Iris pigment epithelial cell (primary cell): ENCODE measurements at regions not wholly inside any gene's neighbourhood (a gene's known extent, or its start where the extent isn't known, plus 50 kb on each side); places are given as distances from the start of the nearest gene placed in this dataset.

Experiments used
- DNase-seq: peaks from one replicate; pipeline ENCODE4 v3.0.0-alpha.2; 2011; ENCODE audit warnings: low read depth

DNA sequence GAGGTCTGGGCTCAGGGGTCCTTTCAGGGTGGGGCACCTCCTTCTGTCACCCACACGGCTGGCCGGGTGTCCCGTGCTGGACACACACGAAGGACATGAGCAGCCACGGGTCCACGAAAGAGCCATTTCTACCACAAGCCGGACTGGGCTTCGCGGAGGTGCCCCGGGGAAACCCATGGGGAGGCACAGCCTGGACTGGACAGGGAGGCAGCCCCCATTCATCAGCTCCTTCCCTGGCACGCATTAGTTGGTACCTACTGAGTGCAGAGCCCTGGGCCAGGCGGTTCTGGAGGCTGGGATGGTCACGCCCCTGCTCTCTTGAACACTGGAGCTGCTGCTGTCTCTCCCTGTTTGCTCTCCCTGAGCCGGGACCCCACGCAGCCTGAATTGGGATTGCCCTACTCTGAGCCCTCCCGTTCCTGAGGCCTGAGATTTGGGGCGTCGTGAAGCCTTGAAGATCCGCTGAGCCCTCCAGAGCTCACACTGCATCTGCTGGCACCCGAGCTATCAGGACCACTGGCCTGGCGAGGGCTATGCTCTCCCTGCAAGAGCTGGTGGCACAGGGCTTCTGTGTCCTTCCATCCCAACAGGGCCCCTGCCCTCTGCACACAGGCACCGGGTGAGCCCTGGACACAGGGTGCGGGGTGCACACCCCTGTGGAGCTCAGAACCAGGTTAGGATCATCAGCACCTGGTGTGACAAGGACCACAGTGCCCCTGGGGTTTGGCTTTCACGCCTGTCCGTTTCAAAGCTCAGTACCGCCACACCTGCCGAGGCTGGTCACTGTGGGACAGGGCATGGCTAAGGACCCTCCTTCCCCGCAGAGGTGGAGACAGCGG, 84.6 kb downstream of the MYEOV start:
- no peak for DNase-seq

DNA sequence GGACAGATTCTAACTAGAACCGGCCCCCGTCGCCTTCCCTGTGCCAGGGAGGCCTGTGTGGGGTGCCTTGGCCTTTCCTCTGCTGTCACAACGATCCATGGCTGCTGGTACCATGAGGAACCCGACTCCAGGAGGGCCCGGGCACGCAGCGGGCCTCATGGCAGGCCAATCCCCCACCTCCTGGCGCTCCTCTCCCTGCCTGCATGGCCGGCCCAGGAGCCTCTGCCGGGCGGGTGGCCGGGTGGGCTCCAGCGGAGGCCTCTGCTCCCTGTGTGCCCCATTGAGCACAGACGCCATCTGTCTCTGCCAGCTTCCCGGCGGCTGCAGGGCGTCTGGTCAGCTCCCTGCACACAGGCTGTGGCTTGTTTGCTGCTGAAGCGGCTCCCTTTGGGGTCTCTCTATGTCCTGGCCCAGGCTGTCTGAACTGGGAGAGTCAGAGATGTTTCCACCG, 86.5 kb downstream of the MYEOV start:
- DNase-seq = no peak

DNA sequence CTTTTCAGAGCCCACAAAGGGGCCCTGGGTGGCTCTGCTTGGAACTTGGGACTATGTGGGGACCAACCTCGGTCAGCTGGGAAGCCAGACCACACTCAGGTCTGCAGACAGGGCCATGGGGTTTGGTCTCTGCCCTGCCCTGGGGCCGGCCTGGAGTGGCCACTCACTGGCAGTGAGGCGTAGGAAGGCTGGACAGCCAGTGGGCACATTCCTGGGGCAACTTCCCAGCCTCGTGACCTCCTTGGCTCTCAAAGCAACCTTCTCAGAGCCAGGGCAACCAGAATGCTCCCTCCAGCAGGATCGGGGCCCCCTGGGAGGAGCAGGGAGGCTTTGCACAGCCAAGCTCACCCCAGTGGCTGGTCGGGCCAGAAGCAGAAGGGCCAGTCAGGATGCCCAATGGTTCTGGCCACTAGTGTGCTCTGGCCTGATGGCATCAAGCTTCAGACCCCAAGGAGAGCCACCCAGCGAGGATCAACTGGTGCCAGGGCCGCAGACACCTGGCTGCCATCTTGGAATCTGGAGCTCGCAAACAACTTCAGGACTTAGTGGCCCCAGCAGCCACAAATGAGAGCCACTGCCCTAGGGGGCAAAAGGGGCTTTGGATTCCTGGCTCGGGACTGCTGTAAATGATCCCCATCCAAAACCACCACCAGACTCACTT, 87.1 kb downstream of the MYEOV start:
- DNase-seq = no peak

GRCh38 chr11:69381681-69382130, 87.8 kb downstream of the MYEOV start:
- DNase-seq = no peak

GRCh38 chr11:69382131-69383128, 88.5 kb downstream of the MYEOV start:
- peak; percentile 35 for DNase-seq

- no peak for DNase-seq
Measured at GRCh38 chr11:69383372-69384250, 89.7 kb downstream of the MYEOV start.

DNA sequence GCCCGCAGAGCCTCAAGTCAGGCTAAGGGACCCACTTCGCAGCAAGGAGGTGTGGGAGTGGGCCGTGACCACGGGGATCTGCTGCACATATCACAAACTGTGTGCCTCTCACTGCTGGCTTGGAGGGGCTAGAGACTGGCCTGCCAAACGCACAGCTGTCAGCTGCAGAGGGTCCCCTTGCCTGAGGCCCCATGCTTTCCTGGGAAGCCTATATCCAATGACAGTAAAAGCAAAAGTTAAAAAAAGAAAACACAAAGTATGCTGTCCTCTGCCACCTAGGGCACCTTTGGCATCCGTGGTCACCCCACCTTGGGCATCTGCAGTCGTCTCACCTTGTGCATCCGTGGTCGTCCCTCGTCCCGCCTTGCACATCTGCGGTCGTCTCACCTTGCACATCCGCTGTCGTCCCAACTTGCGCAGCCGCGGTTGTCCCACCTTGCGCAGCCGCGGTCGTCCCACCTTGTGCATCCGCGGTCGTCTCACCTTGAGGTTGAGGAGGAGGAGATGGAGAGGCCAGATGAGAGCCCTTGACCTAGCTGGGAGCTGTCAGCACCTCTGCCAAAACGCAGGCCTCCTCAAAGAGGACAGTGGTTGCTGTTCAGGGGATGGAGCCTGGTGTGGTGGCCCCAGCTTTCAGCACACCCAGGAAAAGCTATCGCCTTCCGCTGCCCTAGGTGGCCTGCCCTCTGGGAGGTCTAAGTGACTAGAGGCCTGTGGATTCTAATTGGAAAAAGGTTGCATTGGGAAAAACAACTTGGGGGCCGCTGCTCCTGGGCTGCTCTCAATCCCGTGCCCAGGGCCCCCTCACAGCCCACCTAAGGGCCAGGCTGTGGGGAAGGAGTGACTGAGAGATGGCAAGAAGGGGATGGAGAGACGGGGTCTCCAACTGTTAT, 90.5 kb downstream of the MYEOV start:
- DNase-seq = no peak

GRCh38 chr11:69385144-69385820, 91.3 kb downstream of the MYEOV start:
- no peak for DNase-seq

GRCh38 chr11:69385832-69386427, 92.0 kb downstream of the MYEOV start:
- no peak for DNase-seq

- no peak for DNase-seq
Measured at GRCh38 chr11:69386594-69387408, 92.8 kb downstream of the MYEOV start.

GRCh38 chr11:69387409-69387885, 93.5 kb downstream of the MYEOV start:
- DNase-seq = no peak

DNA sequence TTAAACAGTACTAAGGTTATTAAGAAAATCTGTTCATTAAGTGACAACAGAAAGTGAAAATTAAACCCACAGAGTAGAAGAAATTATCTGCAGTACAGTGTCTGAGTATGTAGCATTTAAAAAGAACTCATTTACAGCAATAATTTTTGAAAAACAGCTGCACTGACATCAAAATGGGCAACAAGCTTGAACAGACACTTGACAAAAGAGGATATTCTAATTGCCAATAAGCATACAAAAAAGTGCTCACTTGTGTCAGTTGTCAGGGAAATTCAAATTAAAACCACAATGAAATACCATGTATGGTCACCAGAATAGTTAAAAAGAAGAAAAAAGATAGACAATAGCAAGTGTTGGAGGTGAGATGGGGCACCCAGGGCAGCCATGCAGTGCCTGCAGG, 93.3 kb upstream of the LINC01488 start:
- DNase-seq = no peak

DNA sequence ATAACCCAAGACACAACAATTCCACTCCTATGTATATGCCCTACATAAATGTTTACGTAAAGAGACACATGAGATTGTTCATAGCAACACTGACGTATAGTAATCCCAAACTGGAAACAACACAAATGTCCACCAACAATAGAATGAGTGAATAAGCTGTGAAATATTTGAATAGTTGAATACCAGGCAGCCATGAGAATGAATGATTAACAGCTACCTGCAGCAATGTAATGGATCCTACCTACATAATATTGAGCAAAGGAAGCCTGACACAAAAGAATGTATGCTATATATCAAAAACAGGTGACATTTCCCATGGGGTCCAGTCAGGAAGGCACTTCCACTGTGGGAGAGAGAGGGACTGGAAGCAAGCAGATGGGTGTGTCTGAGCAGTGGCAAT, 92.8 kb upstream of the LINC01488 start:
- no peak for DNase-seq

GRCh38 chr11:69390561-69390960, 90.9 kb upstream of the LINC01488 start:
- no peak for DNase-seq

DNA sequence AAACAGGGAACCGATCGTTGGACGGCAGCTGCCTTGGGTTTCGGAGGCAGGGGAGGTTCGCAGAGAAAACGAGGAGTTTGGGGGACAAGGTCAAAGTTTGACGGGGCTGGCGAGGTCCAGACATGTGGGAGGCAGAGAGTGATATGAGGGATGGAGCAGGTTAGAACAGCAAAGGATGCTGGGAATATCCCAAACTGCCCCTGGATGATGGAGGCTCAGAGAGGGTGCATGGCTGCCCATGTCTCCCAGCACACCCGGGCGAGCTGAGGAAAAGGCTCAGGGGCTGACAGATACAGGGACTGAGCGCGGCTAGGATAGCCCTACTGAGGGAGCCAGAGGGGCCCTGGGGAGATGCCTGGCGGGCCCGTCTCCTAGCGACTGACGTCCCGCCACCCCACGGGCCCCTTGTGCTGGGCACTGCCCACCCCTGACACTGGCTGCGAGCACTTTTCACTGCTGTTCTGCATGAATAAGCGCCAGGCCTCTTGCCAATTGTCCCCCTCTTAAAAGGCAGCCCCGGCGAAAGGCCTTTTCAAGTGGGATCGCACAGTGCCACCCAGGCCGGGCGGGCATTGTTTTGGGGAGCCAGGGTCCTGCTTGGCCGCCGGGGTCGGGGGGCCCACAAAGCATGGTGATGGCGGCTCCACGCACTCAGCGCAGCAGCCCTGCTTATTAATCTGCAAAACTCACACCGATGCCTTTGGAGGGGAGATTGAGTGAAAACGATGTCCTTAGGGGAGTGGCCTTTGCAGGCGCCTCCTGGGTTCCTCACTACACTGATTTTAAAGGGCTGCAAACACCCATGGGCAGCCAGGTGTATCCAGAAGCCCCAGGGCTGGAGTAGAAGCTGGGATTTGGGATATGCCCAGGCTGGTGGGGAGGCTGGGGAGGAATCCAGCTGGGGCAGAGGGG, 90.0 kb upstream of the LINC01488 start:
- no peak for DNase-seq

DNA sequence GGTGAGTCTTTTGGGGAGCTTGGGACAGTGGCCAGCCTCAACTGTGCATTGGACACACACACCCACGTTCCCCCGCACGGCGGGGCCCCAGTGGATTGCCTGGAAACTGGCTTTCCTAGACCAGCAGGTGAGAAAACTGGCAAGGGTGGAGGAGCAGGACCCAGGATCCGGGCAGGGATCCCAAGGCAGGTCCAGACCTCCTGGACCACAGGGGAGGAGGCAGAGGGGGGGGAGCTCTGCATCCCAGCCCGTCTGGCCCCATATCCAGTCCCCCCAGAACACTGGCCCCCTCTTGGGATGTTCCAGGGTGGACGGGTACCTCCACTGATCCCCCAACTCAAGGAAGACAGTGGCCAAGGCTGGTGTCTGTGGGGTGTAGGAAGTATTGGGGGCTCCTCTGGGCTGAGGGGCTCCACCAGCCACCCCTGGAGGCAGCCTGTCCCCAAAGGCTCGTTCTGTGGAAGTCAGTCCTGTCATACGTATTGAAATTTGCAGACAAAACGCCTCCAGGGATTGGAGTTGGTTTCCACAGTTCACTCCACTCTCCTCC, 89.3 kb upstream of the LINC01488 start:
- no peak for DNase-seq
